PC-9 (cell line): ENCODE measurements at regions not wholly inside any gene's neighbourhood (a gene's known extent, or its start where the extent isn't known, plus 50 kb on each side); places are given as distances from the start of the nearest gene placed in this dataset.

Source experiments
- CTCF ChIP-seq: fragments of 200-600 bp; sonication (generic); conservative IDR thresholded peaks from 2 replicates; pipeline ENCODE4 v1.6.1; 2017; ENCODE audit warnings: mixed run types, antibody characterized with exemption, mild to moderate bottlenecking, moderate library complexity
- EZH2 ChIP-seq: fragments of 200-600 bp; sonication (generic); IDR thresholded peaks from 2 replicates; pipeline ENCODE4 v1.8.0; 2017; ENCODE audit warnings: antibody characterized with exemption, low read depth

GRCh38 chr5:2317540-2317939, 433.9 kb downstream of the IRX2 start:
- TF ChIP-seq CTCF (no peak), EZH2 (no peak)
